ENCODE measurements at regions not wholly inside any gene's neighbourhood (a gene's known extent, or its start where the extent isn't known, plus 50 kb on each side); places are given as distances from the start of the nearest gene placed in this dataset.

GRCh38 chr17:34725725-34726124 is 146.3 kb downstream of the TMEM132E start:
- no peak for TF ChIP-seq CTCF (conservative IDR thresholded peaks at IDR 0.05; ENCODE audit: low read depth in 2 of 2)
- no peak for TF ChIP-seq POLR2AphosphoS5 (IDR thresholded peaks at IDR 0.05; ENCODE audit: low read depth)
